KBM-7 (cell line): ENCODE measurements at regions not wholly inside any gene's neighbourhood (a gene's known extent, or its start where the extent isn't known, plus 50 kb on each side); places are given as distances from the start of the nearest gene placed in this dataset.
"Not testable (repeated sequence)": the region's sequence is repeated elsewhere in the genome, so short reads cannot be mapped to it uniquely, and the experiment has no call there.

Source experiments
- DNase-seq: peaks from one replicate; pipeline ENCODE4 v3.0.0-alpha.2; 2015
- in situ Hi-C: fragments of 300-500 bp; cut with MboI; formaldehyde crosslinking; loops from 2 replicates; pipeline ENCODE4 v1.14.3; 2020; ENCODE audit warnings: low sequenced_read_pairs, low pct_unique_long_range_greater_than_20kb, mixed read lengths

- DNase-seq, in situ Hi-C loops: not testable (repeated sequence)
Measured at GRCh38 chrX:87448613-87449012, 69.0 kb upstream of the KLHL4 start.

GRCh38 chrX:87465757-87466156 is 51.8 kb upstream of the KLHL4 start:
- in situ Hi-C loops, DNase-seq: not testable (repeated sequence)
